ENCODE measurements at regions not wholly inside any gene's neighbourhood (a gene's known extent, or its start where the extent isn't known, plus 50 kb on each side); places are given as distances from the start of the nearest gene placed in this dataset.

DNA sequence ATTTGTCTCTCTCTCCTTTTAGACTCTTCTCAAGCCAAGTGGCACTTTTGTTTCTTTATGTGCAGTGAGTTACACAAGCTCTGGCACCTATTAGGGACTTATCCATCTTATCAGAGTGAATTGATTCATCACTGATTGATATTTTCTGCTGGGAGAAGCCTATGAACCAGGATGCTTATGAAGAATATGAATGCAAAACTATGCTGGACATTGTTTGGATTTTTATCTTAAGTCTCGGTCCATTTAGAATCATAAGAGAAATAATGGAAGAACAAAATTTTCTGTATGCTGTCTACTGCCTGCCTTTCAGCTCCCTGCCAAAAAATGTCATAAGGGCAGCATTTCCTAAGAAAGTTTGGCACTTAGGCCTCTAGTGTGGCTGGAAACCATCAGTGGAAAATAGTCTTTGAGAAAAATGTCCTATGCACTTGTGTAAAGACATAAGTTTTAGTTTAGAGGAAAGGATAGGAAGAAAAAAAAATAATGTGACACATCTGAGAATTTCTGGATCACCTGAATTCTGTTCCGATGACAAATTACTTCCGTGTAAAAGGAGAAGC, 365.7 kb upstream of the MAD2L1 start:
- DNase-seq (ENCODE audit: low read depth, low spot score): no peak

DNA sequence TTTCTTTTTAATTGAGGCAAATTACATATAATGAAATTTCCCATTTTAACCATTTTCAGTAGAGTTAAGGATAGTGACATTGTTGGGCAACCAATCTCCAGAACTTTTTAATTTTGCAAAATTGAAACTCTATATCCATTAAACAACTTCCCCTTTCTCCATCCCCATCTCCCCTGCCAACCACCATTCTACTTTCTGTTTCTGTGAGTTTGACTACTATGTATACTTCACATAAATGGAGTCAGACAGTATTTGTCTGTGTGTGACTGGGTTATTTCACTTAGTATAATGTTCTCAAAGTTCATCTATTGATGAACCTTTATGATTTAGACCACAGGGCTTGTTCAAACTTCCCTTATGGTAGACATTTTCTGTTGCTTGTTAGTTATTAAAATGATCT, 364.5 kb upstream of the MAD2L1 start:
- DNase-seq (ENCODE audit: low read depth, low spot score): no peak

DNA sequence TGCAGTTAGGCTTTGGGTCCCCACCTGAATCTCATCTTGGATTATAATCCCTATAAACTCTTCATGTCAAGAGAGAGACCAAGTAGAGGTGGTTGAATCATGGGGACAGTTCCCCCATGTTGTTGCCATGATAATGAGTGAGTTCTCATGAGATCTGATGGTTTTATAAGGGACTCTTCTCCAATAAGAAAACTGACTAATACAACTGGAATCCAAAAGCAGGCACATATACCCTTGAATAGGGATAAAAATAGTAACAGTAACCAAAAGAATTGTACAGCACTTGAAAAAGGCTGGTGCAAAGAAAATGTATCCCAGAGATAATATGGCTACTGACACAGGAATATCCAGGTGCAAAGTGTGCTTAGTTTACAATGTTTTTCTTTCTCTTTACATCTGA, 351.5 kb upstream of the MAD2L1 start:
- DNase-seq (ENCODE audit: low read depth, low spot score): no peak

DNA sequence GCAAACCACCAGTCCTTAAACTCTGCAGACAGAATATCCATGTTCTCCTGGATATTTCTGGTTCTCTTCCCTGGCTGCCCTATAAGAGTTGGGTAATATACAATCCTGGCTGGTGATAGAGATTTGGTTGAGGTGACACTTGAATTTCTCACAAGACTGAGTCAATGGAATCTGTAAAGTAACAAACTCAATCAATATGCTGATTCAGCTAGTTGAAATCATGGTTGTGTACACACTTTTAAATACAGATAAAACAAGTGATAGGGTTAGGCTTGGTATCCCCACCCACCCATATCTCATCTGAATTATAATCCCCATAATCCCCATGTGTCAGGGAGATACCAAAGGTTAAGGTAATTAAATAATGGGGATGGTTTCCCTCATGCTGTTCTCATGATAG, 349.2 kb upstream of the MAD2L1 start:
- no peak for DNase-seq (ENCODE audit: low read depth, low spot score)

DNA sequence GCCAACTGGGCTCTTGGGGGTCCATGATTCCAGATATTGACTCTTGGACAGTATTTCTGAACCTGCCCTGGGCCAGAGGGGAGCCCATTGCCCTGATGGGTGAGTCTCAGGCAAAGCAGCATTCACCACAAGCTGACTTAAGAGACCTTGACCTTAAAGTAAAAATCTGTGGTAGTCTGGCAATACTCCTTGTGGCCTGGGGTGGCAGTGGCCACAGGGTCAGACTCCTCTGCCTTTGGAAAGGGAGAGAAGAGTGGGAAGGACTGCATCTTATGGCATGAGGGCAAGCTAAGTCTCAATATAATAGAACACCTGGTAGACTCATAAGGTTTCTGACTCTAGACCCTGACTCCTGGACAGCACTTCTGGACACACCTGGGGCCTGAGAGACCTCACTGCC, 340.3 kb upstream of the MAD2L1 start:
- no peak for DNase-seq (ENCODE audit: low read depth, low spot score)

DNA sequence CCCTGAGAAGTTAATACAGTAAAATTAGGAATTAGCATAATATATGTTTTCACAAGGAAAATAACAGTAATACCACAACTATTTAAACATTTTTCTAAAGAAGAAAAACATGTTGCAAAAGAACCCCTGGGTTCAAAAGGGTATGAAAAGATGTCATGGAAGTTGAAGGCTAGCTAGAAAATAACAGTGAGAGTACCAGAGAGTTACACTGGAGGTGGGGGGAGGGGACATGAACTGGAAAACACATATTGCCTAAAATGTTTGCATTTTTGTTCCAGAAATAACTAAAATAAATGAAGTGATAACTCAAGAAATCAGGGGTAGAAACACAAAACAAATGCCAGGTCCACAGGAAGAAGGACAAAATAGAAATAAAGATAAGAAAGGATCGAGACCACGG, 336.6 kb upstream of the MAD2L1 start:
- no peak for DNase-seq (ENCODE audit: low read depth, low spot score)

DNA sequence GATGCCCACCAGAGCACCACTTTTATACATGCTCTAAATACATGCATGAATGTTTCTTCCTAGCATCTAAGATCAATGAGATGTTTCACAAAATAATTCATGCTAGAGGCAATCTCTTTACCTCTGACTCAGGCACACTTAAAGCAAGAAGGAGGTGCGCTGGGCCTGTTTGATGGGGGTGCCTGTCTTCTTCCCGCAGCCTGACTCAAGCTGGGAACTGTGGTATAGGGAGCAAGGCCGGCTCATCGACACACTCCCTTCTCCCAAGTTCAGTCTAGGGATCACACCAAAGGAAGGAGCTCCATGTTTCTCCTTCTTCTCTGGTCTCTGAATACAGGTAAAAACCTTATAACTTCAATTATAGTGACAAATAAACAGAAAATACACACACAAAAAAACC, 333.8 kb upstream of the MAD2L1 start:
- DNase-seq (ENCODE audit: low read depth, low spot score): no peak

DNA sequence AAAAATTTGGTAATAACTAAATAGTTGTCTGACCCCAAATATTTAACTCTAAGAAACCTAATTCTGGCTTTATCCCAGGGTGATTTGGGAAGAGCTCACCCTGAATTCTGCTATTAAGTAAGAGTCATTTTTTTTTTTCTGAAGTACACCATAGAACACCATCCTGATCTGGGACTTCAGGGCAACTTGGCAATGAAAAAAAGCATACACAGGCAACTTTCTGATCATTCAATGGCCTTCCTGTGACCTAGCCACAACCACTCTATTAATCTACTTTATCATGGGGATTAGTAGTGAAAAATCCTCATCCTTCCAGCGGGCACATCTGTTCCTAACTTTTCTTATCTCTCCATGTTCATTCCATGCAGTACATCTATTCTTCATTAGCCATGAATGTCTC, 333.2 kb upstream of the MAD2L1 start:
- no peak for DNase-seq (ENCODE audit: low read depth, low spot score)

DNA sequence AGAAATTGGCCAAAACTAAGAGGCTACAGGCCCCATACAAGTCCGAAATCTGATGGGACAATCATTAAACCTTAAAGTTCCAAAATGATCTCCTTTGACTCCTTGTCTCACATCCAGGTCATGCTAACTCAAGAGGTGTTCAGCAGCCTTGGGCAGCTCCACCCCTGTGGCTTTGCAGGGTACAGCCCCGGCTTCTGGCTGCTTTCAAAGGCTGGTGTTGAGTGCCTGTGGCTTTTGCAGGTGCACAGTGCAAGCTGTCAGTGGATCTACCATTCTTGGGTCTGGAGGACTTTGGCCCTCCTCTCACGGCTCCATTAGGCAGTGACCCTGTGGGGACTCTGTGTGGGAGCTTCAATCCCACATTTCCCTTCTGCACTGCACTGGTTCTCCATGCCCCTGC, 329.1 kb upstream of the MAD2L1 start:
- DNase-seq (ENCODE audit: low read depth, low spot score): no peak

DNA sequence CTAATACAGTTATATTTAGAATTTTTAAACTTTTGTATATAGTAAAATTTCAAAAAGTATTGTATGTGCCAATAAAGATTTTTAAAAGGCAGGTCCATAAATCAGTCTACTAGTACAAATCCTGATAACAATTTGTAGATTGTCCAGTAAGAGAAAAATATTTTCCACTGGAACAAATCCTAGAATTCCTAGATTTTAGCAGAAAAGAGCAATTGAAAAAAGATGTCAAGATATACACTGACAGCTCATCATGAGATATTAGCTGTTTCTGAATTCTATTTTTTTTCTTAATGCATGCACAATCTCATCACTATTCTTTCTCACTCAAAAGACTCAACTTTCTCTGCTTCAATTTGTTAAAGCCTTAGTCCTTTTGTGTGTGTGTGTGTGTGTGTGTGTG, 289.2 kb upstream of the MAD2L1 start:
- DNase-seq (ENCODE audit: low read depth, low spot score): no peak

DNA sequence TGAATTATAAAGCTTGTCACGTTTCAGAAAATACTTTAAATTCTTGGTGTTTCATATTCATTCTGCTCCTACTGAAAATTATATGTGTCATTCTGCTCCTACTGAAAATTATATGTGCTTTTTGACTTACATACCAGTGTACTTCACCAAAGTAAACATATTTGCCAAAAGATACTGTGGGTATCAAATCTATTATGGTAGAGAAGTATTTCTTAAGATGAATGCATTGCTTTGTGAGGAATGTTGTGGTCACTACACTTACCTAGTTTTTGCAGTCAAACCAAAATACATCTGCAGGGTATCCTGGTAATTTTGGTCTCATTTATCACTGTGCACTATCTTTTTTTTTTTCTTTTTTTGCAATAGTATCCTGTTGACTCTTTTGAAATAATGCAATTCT, 287.7 kb upstream of the MAD2L1 start:
- no peak for DNase-seq (ENCODE audit: low read depth, low spot score)

DNA sequence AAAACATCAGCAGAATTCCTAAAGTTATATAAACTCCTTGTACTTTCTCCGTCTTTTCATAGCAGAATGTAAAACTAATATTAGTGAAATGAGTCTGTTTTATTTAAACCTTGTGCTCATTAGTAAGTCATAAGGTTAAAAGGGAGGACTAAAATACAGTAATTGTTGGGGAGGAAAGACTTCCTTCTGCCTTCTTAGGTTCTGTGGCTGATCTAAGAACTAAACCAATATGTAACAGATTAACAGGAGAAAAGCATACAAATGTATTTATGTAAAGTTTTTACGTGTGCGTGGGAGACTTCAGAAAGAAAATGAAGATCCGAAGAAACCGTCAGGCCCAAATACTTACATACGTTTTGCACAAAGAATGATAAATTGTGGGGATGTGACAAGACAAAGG, 286.6 kb upstream of the MAD2L1 start:
- no peak for DNase-seq (ENCODE audit: low read depth, low spot score)

DNA sequence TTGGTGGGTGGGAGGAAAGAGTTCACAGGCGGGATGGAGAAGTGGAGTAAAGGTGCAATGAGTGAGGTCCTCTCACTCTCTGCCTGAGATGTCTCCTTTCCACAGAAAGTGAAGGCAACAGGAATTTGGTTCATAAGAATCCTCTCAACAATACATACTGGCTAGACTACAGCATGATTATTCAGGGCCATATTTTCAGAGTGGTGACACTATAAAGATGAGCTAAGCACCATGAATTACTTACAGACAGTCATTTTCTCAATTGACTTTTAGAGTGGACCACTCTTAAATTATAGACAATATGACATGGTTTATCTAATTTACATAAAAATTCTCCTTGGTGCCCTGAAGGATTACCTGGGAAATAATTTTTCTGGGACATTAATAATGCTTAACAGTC, 286.1 kb upstream of the MAD2L1 start:
- DNase-seq (ENCODE audit: low read depth, low spot score): no peak

DNA sequence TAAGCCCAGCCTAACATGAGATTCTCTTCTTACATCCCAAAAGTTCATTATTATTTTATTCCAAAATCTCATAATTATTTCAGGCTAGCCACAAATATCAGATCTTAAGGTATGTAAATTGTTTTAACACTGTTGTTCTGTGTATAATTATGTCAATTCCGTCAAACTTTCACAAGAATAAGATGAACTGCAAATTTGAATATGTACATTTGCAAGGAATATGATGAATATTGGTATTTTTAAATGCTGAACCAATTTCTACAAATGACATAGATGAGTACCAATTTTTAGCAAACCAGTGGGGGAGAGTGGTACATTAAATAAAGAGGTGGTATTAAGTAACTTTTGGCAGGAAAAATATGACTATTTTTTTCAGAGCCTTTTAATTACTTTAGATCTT, 282.3 kb upstream of the MAD2L1 start:
- DNase-seq (ENCODE audit: low read depth, low spot score): no peak

DNA sequence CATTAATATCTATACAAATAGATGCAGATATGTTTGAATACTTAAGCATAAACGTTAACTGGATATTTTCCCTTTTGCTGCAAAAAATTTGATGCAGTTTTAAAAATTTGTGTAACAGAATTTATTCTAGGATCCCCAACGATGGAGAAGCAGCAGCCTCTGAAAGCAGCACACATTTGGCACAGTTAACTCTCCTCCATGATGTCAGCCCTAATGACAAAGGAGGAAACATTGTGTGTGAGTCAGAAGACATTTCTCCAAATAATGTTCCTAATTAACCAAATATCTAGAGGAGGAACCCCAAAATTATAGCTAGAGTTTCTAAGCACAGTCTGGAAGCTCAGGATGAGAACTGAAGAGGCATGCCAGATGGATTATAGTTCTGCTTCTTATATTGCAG, 281.9 kb upstream of the MAD2L1 start:
- no peak for DNase-seq (ENCODE audit: low read depth, low spot score)

DNA sequence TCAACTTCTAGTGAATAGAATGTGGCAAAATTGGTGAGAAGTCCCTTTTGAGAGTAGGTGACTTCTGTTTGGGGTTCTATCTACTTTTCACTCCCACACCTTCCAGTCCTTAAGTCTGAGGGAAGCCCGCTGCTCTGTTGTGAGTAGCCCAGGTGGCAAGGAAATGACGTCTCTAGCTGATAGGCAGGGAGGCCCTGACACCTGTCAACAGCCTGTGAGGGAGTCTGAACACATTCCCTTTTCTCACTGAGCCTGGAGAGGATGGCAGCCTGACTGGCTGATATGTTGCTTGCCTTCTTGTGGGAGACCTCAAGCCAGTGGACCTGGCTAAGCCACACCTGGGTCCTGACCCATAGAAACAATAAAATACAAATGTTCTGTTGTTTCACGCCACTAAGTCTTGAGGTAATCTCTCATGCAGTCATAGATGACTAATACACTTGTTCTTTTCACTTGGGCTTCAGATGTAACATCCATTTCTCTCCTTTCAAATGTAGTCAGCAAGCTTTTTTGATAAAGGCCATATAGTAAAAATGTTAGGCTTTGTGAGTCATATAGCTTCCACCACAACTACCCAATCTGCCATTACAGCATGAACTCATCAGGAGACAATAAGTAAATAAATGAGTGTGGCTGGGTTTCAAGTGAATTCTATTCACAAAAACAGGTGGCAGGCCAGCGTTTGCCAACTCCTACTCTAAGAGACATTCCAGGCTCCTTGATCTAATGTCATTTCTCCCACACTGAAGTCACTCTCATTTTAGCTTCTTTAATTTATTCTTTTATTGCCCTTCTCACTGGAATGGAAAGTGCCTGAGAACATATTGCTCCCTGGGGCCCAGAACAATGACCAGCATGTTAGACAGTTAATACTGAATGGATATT, 265.1 kb upstream of the MAD2L1 start:
- no peak for DNase-seq (ENCODE audit: low read depth, low spot score)

DNA sequence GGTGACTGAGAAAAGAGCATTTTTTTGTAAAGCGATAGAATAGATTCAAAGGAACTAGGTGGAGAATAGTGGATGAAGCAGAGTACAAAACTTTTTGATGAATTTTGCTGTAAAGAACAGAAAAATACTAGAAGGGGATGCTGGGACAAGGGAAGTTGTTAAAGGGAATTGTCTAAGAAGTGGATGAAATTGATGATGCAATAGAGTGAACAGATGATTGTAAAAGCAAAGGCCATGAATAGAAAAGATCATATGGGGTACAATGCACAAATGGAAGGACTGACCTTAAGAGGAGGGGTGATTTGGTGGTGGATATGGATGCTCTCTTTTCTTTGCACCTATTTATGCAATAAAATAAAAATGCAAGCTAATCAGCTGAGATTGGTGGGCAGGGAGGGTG, 262.7 kb upstream of the MAD2L1 start:
- no peak for DNase-seq (ENCODE audit: low read depth, low spot score)

DNA sequence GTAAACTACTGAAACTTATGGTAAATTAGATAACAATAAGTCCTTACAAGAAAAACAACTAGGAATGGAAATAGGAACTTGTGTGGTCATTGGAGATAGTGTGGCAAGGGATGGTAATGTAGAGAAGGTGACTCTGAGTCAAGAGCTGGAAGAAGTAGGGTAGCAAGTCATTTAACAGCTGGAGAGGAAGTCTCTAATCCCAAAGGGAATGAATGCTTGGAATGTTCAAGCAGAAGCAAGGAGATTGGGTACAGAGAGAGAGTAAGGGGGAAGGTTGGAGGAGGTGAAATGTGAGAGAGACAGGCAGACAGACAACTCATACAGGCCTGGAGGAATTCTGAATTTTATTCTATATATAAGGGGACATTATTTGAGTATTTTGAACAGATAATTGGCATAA, 260.6 kb upstream of the MAD2L1 start:
- DNase-seq (ENCODE audit: low read depth, low spot score): no peak

DNA sequence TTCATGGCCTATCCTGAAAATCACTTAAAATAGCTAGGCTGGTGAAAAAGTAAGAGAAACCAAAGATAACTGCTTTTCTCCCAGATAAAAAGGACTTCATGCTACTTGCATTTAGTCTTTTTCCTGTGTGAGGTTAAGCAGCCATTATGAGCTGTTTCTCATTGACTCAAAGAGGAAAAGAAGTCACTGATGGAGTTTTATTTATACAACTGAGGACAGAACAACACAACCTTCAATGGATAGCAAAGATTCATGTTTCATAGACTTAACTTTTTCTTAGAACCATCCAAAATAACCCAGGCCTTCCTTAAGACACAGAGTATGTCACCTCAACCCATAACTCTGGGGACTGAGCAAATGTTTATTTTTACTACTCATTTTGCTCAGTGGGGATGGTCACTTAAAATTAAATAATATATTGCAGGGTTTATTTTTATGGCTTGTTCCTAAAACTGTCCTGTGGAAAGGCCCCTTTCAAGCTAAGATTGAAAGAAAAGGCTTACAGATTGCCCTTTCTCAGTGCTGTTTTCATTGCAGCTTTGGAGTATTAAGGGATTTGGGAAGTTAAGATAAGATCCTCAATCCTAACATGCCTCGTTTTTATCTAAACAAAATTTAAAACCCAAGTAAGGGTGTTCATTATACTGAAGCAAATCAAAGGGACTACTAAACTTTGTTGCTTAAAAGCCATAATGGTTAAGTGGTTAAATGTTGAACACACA, 252.6 kb upstream of the MAD2L1 start:
- DNase-seq (ENCODE audit: low read depth, low spot score): no peak

DNA sequence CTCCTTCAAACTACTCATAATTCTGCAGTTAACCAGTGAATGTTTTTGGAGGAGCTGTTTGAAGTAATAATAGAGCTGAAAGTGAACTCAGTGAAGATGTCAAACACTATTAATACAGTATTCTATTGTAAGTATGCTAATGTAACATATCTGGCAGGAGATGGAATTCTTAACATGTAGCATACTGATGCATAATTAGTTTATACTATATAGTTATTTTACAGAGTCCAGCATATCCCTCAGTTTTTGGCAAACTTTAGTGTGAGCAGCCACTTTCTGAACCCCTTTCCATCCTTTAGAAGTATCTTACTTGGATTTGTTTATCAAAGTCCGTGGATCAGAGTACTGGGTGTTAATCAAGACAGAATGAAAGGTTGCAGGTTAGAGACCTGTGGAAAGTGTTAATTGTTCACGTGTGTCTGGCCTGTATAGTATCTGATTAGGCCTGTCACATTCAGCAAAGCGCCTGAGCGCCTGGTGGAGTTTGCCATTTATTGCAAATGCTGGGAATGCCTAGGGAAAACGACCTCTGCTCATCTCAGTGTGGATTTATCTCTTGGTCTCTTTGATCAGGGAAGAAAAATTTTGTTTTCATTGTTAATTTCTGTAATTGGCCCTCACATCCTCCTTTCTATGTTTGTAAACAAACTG, 251.7 kb upstream of the MAD2L1 start:
- DNase-seq (ENCODE audit: low read depth, low spot score): no peak

DNA sequence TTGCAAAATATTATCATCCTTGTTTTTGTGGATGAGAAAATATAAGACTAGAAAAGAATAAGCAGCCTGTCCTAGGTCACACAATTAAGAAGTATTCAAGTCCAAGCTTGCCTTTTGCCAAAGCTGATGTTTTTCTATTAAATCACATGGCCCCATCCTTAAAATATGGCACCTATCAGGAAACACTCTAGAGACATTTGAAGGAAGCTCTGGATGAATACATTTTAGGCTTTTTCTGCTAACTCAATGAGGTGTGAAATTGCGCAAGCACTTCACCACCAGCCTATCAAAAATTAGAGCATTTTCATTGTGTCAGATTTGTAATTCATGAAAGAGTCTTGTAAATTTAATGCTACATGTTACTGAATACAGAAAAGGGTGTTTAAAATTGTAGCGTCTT, 251.1 kb upstream of the MAD2L1 start:
- no peak for DNase-seq (ENCODE audit: low read depth, low spot score)

DNA sequence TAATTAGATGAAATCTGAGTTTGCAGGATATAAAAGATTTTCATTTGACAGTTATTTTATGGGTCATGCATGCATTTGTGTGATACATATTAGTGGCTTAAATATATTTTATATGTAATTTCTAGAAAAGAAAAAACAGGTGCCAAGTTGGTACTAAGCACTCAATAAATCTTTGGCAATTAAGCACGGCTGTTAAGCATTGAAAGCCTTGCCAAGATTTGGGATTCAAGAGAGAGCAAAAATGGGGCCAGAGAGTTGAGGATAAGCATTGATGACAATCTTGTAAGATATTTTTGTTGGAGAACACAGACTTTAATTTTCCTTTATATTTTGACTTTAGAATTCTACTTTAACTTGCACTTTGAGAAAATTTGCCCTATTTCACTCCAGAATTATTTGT, 249.8 kb upstream of the MAD2L1 start:
- DNase-seq (ENCODE audit: low read depth, low spot score): no peak

DNA sequence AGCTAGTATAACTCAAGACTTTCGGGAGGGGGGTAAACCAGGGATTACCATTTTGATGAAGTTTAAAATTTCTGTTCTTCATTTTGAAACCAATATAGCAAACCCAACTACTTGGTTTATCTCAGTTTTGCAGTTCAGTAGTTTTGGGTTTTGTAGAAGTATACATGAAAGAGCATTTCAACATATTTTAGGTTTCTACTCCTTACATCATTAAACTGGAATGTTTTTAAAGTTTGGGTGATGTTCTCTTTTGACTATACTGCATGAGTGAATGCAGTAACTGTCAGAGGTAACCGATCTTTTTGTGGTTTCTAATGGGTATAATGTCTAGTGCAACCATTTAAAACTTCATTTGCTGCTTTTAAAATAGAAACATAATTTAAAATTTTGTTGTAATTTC, 248.3 kb upstream of the MAD2L1 start:
- no peak for DNase-seq (ENCODE audit: low read depth, low spot score)

Data from smooth muscle cell of the brain vasculature (primary cell).